ENCODE measurements at regions not wholly inside any gene's neighbourhood (a gene's known extent, or its start where the extent isn't known, plus 50 kb on each side); places are given as distances from the start of the nearest gene placed in this dataset.
A peak's percentile ranks its signal among the peaks of the same experiment; 100 is the strongest.

GRCh38 chr13:59247171-59247570, 916.6 kb downstream of the DIAPH3 start:
- Histone ChIP-seq H3K36me3 (no peaks in the 10 kb centered on the region), H3K4me1 (no peaks in the 10 kb centered on the region), H3K27ac (no peak overlapping the region), H3K27me3 (ENCODE audit: low read depth) (no peaks in the 10 kb centered on the region), H3K4me3 (no peak overlapping the region), H3K9me3 (no peaks in the 10 kb centered on the region)
- DNase-seq, result peak; percentile 45
- ATAC-seq, result no peak
- intact Hi-C loops (cut with DNase I), result no loop called here
- TF ChIP-seq CTCF (IDR thresholded peaks at IDR 0.05), result no peak

DNA sequence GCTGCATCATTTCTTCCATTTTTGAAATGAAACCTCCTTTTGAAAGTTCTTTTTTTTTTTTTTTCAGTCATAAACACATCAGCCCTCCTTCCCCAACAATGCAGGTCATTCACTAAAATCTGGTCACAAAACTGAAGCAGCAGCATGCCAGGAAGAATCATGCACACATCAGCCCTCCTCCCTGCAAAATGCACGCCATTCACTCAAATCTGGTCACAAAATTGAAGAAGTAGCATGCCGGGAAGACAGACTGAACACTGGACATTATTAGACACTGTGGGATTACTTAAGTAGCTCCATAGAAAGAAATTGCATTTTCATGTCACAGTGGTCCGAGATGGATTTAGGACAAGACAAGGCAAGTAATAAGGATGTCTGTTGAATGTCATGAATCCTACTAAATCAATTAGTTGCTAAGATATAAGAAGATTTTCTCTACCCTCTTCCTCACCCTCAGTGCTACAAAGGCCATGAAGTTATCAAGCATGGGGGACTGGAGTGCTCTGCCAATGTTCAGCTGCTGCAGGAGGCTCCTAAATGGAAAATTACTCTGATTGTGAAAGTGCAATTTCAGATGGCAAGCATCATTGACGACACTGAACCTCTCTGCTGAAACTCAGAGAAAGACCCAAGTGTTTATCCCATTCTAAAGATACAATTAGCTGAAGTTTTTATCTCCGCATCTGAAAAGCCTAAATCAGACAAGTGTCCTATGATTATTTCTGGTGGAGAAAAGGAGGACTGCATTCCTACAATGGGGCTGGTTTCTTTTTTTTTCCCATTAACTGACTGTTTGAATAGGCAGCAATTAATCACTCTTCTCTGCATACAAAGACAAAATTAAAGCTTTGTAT, 913.2 kb downstream of the DIAPH3 start:
- H3K36me3 ChIP-seq, result no peaks in the 10 kb centered on the region
- intact Hi-C loops (cut with DNase I), result no loop called here
- H3K4me3 ChIP-seq, result no peak overlapping the region
- DNase-seq, result no peak
- no peak overlapping the region for H3K27ac ChIP-seq
- H3K4me1 ChIP-seq, result no peaks in the 10 kb centered on the region
- no peak for TF ChIP-seq CTCF (IDR thresholded peaks at IDR 0.05)
- ATAC-seq, result no peak
- no peaks in the 10 kb centered on the region for H3K9me3 ChIP-seq
- no peaks in the 10 kb centered on the region for H3K27me3 ChIP-seq (ENCODE audit: low read depth)

GRCh38 chr13:59259165-59260000, 904.3 kb downstream of the DIAPH3 start:
- intact Hi-C loops (cut with DNase I), result no loop called here
- Histone ChIP-seq H3K27me3 (ENCODE audit: low read depth) (no peaks in the 10 kb centered on the region), H3K27ac (no peak overlapping the region), H3K9me3 (no peaks in the 10 kb centered on the region), H3K4me1 (no peaks in the 10 kb centered on the region), H3K4me3 (no peak overlapping the region), H3K36me3 (no peaks in the 10 kb centered on the region)
- no peak for DNase-seq
- no peak for ATAC-seq
- TF ChIP-seq CTCF (IDR thresholded peaks at IDR 0.05), result no peak

- intact Hi-C loops (cut with DNase I), result no loop called here
- Histone ChIP-seq H3K4me1 (no peaks in the 10 kb centered on the region), H3K4me3 (no peak overlapping the region), H3K9me3 (no peaks in the 10 kb centered on the region), H3K27ac (no peak overlapping the region), H3K36me3 (no peaks in the 10 kb centered on the region), H3K27me3 (ENCODE audit: low read depth) (no peaks in the 10 kb centered on the region)
- no peak for DNase-seq
- no peak for TF ChIP-seq CTCF (IDR thresholded peaks at IDR 0.05)
- no peak for ATAC-seq
Observed at GRCh38 chr13:59261928-59262488, 901.7 kb downstream of the DIAPH3 start.

DNA sequence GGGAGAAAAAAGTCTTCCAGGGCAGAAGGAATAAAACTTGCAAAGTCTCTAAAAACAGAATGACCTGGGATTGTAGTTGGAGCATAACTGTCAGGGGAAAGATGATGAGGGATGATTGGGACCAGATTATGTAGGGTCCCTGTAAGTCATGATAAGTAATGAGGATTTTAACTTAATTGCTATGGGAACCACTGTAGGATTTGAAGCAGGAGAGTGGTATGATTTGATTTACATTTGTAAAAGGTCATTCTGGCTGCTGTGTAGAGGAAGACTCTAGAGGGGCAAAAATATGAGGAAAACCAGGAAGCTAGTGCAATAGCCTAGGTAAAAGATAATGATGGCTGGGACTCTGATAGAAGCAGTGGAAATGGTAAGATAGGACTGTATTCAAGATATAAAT, 900.2 kb downstream of the DIAPH3 start:
- H3K4me1 ChIP-seq, result no peaks in the 10 kb centered on the region
- no peaks in the 10 kb centered on the region for H3K27me3 ChIP-seq (ENCODE audit: low read depth)
- TF ChIP-seq CTCF (IDR thresholded peaks at IDR 0.05), result no peak
- intact Hi-C loops (cut with DNase I), result no loop called here
- no peak overlapping the region for H3K27ac ChIP-seq
- no peaks in the 10 kb centered on the region for H3K36me3 ChIP-seq
- H3K4me3 ChIP-seq, result no peak overlapping the region
- ATAC-seq (no peak), DNase-seq (no peak)
- H3K9me3 ChIP-seq, result no peaks in the 10 kb centered on the region
